Fibroblast of lung (primary cell): ENCODE measurements at regions not wholly inside any gene's neighbourhood (a gene's known extent, or its start where the extent isn't known, plus 50 kb on each side); places are given as distances from the start of the nearest gene placed in this dataset.

Experiments
- DNase-seq, 2 donors: peaks; one replicate each; pipeline versions ENCODE4 v3.0.0 to v3.0.0-alpha.2; 2010; ENCODE audit warnings: low read depth in 2 of 2
- H2AFZ ChIP-seq: 2 replicates; pipeline ENCODE4 v1.5.1; 2012; ENCODE audit warnings: low read length, control low read depth, inconsistent platforms
- H3K27ac ChIP-seq: 2 replicates; pipeline ENCODE4 v1.5.1; 2011; ENCODE audit warnings: low read length, control low read depth; ENCODE audit not compliant: insufficient read depth
- H3K27me3 ChIP-seq: 2 replicates; pipeline ENCODE4 v1.5.1; 2011; ENCODE audit warnings: mild to moderate bottlenecking, low read length; ENCODE audit not compliant: control insufficient read depth, insufficient read depth
- H3K36me3 ChIP-seq: 2 replicates; pipeline ENCODE4 v1.5.1; 2011; ENCODE audit warnings: low read length; ENCODE audit not compliant: control insufficient read depth, insufficient read depth
- H3K4me1 ChIP-seq: 2 replicates; pipeline ENCODE4 v1.5.1; 2011; ENCODE audit warnings: low read length; ENCODE audit not compliant: control insufficient read depth, insufficient read depth; ENCODE audit errors: extremely low read depth
- H3K4me2 ChIP-seq: 2 replicates; pipeline ENCODE4 v1.5.1; 2011; ENCODE audit warnings: low read length, control low read depth; ENCODE audit not compliant: insufficient read depth; ENCODE audit errors: extremely low read depth
- H3K4me3 ChIP-seq, 4 experiments: fragments of 200-600 bp in 1 of 4; sonication (generic) in 1 of 4; replicated peaks in 1 of 4; 2 replicates each; pipeline ENCODE4 v1.5.1; 2011 to 2016; ENCODE audit warnings: low read length in 4 of 4, low read depth in 3 of 4, mild to moderate bottlenecking in 3 of 4, control low read depth in 2 of 4, inconsistent platforms in 1 of 4, mixed read lengths in 1 of 4; ENCODE audit not compliant: insufficient read depth in 1 of 4; ENCODE audit errors: control extremely low read depth in 1 of 4
- H3K79me2 ChIP-seq: 2 replicates; pipeline ENCODE4 v1.5.1; 2012; ENCODE audit warnings: mild to moderate bottlenecking, low read length, inconsistent platforms; ENCODE audit not compliant: control insufficient read depth, insufficient read depth
- H3K9ac ChIP-seq: 2 replicates; pipeline ENCODE4 v1.5.1; 2011; ENCODE audit warnings: mild to moderate bottlenecking, low read length, control low read depth; ENCODE audit not compliant: insufficient read depth
- H3K9me3 ChIP-seq: 2 replicates; pipeline ENCODE4 v1.5.1; 2012; ENCODE audit warnings: low read depth, low read length; ENCODE audit not compliant: control insufficient read depth, insufficient read depth
- H4K20me1 ChIP-seq: 2 replicates; pipeline ENCODE4 v1.5.1; 2011; ENCODE audit warnings: low read length; ENCODE audit not compliant: control insufficient read depth, insufficient read depth; ENCODE audit errors: extremely low read depth
- EZH2 ChIP-seq: IDR thresholded peaks from 2 replicates; pipeline ENCODE4 v1.5.1; 2012; ENCODE audit warnings: low read length, control low read depth, mild to moderate bottlenecking; ENCODE audit errors: missing control alignments
- TF ChIP-seq, protein P1 (sequence below), 2 donors: IDR thresholded peaks in 1 of 2; conservative IDR thresholded peaks in 1 of 2; 1 replicate in 1 of 2; 2 replicates in 1 of 2; pipeline ENCODE4 v1.5.1; 2011 to 2012; ENCODE audit warnings: low read length in 2 of 2, control low read depth in 1 of 2, inconsistent platforms in 1 of 2, low read depth in 1 of 2, mild to moderate bottlenecking in 1 of 2

DNA sequence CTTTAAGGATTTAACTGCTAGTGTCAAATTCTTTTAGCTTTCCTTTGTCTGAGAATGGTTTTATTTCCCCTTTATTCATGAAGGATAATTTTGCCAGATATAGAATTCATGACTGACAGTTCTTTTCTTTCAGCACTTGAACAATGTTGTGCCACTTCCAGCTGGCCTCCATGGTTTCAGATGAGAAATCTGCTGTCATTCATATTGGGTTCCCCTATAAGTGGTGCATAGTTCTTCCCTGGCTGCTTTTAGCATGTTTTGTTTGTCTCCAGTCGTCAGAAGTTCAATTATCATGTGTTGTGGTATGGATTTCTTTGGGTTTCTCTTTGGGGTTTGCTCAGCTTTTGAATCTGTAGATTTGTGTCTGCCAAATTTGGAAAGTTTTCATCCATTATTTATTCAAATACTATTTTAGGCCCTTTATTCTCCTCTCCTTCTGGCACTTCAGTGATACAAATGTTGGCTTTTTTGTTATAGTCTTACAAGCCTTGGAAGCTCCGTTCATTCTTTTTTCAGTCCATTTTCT lies 76.3 kb upstream of the TGM3 start:
- H3K4me2 ChIP-seq = no peak overlapping the region
- H2AFZ ChIP-seq = no peak overlapping the region

DNA sequence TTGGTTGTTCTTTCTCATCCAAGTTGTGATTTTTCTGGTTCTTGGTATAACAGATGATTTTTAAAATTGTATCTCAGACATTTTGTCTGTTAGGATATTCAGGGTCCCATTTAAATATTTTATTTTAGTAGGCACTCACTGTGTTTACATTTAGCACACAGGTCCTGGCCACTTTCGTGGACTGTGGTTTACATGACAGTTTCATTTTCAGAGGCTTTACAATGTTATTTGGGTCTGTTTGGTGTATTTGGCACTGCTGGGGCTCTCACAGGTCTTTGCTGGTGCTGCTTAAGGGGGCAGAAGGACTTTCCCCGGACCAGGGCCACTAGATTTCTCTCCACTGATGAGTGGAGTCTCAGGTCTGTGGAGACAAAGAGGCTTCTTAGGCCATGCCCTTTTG lies 75.5 kb upstream of the TGM3 start:
- H3K9me3 ChIP-seq = no peaks in the 10 kb centered on the region
- TF ChIP-seq EZH2 = no peak
- TF ChIP-seq, protein P1, sequence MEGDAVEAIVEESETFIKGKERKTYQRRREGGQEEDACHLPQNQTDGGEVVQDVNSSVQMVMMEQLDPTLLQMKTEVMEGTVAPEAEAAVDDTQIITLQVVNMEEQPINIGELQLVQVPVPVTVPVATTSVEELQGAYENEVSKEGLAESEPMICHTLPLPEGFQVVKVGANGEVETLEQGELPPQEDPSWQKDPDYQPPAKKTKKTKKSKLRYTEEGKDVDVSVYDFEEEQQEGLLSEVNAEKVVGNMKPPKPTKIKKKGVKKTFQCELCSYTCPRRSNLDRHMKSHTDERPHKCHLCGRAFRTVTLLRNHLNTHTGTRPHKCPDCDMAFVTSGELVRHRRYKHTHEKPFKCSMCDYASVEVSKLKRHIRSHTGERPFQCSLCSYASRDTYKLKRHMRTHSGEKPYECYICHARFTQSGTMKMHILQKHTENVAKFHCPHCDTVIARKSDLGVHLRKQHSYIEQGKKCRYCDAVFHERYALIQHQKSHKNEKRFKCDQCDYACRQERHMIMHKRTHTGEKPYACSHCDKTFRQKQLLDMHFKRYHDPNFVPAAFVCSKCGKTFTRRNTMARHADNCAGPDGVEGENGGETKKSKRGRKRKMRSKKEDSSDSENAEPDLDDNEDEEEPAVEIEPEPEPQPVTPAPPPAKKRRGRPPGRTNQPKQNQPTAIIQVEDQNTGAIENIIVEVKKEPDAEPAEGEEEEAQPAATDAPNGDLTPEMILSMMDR (conservative IDR thresholded peaks at IDR 0.05 in 1 of 2, IDR thresholded peaks at IDR 0.05 in 1 of 2; ENCODE audit: low read depth in 1 of 2, low read length in 2 of 2) = no peak

More for the DNA sequence above, 76.3 kb upstream of the TGM3 start:
- H4K20me1 ChIP-seq = no peaks in the 10 kb centered on the region
- no peak overlapping the region for H3K4me3 ChIP-seq
- H3K27me3 ChIP-seq = no peaks in the 10 kb centered on the region
- DNase-seq = no peak
- no peak for TF ChIP-seq EZH2
- TF ChIP-seq, protein P1 (conservative IDR thresholded peaks at IDR 0.05 in 1 of 2, IDR thresholded peaks at IDR 0.05 in 1 of 2; ENCODE audit: low read depth in 1 of 2, low read length in 2 of 2) = no peak
- no peak overlapping the region for H3K9ac ChIP-seq
- no peak overlapping the region for H3K27ac ChIP-seq
- H3K4me1 ChIP-seq = no peaks in the 10 kb centered on the region
- no peaks in the 10 kb centered on the region for H3K9me3 ChIP-seq
- H3K36me3 ChIP-seq = no peaks in the 10 kb centered on the region
- no peaks in the 10 kb centered on the region for H3K79me2 ChIP-seq

DNA sequence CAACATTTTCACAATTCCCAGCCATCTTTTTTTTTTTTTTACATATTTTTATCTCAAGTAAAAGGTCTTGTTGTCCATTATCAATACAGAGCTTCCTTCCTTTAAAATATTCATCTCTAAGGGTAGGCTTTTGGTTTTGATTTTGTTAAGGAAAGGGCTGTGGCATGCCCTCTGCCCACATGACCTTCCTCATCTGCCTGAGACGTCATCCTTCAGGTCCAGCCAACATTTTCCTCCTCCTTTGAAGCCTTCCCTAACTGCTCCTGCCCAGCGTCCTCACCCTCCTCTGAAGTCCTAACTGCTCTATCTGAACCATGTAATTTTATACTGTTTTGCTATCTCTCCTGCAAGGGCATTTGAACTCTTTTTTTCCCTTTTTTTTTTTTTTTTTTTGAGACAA lies 73.9 kb upstream of the TGM3 start:
- H4K20me1 ChIP-seq = no peaks in the 10 kb centered on the region
- no peaks in the 10 kb centered on the region for H3K27me3 ChIP-seq
- no peak overlapping the region for H3K27ac ChIP-seq
- H3K9ac ChIP-seq = no peak overlapping the region
- TF ChIP-seq, protein P1 (conservative IDR thresholded peaks at IDR 0.05 in 1 of 2, IDR thresholded peaks at IDR 0.05 in 1 of 2; ENCODE audit: low read depth in 1 of 2, low read length in 2 of 2) = no peak
- TF ChIP-seq EZH2 = no peak
- H3K36me3 ChIP-seq = no peaks in the 10 kb centered on the region
- H2AFZ ChIP-seq = no peak overlapping the region
- no peak for DNase-seq
- H3K79me2 ChIP-seq = no peaks in the 10 kb centered on the region
- H3K4me3 ChIP-seq = no peak overlapping the region
- no peaks in the 10 kb centered on the region for H3K9me3 ChIP-seq
- H3K4me2 ChIP-seq = no peak overlapping the region
- no peaks in the 10 kb centered on the region for H3K4me1 ChIP-seq

More for the DNA sequence above, 75.5 kb upstream of the TGM3 start:
- Histone ChIP-seq H3K79me2 (no peaks in the 10 kb centered on the region), H3K4me1 (no peaks in the 10 kb centered on the region), H3K4me3 (no peak overlapping the region), H3K9ac (no peak overlapping the region), H2AFZ (no peak overlapping the region), H3K36me3 (no peaks in the 10 kb centered on the region), H4K20me1 (no peaks in the 10 kb centered on the region), H3K27ac (no peak overlapping the region), H3K27me3 (no peaks in the 10 kb centered on the region), H3K4me2 (no peak overlapping the region)
- no peak for DNase-seq
